CD14-positive monocyte (primary cell): ENCODE measurements at regions not wholly inside any gene's neighbourhood (a gene's known extent, or its start where the extent isn't known, plus 50 kb on each side); places are given as distances from the start of the nearest gene placed in this dataset.

Experiments
- DNase-seq, 3 donors: peaks; one replicate each; pipeline ENCODE4 v3.0.0-alpha.2; 2011 to 2022
- H2AFZ ChIP-seq: 2 replicates; pipeline ENCODE4 v1.6.0; 2012; ENCODE audit warnings: mild to moderate bottlenecking, low read depth, low read length, inconsistent platforms; ENCODE audit not compliant: insufficient read depth, poor library complexity, severe bottlenecking
- H3K27ac ChIP-seq, 2 donors: 1 replicate in 1 of 2; 2 replicates in 1 of 2; pipeline ENCODE4 v1.5.1; 2012 to 2013; ENCODE audit warnings: low read length in 2 of 2, control low read depth in 1 of 2, inconsistent platforms in 1 of 2, low read depth in 1 of 2, mild to moderate bottlenecking in 1 of 2
- H3K27me3 ChIP-seq, 2 donors: one replicate each; pipeline versions ENCODE4 v1.6.0 to v1.6.1; 2011 to 2013; ENCODE audit warnings: low read length in 2 of 2; ENCODE audit not compliant: control insufficient read depth in 2 of 2, insufficient read depth in 2 of 2
- H3K36me3 ChIP-seq, 2 donors: replicated peaks in 1 of 2; 1 replicate in 1 of 2; 2 replicates in 1 of 2; pipeline versions ENCODE4 v1.5.1 to v1.6.1; 2012 to 2013; ENCODE audit warnings: low read length in 2 of 2, control low read depth in 1 of 2, inconsistent platforms in 1 of 2, mild to moderate bottlenecking in 1 of 2; ENCODE audit not compliant: insufficient read depth in 2 of 2, control insufficient read depth in 1 of 2
- H3K4me1 ChIP-seq, 2 donors: 1 replicate in 1 of 2; 2 replicates in 1 of 2; pipeline versions ENCODE4 v1.5.1 to v1.6.1; 2012 to 2013; ENCODE audit warnings: low read length in 2 of 2, control low read depth in 1 of 2, inconsistent platforms in 1 of 2, mild to moderate bottlenecking in 1 of 2, moderate library complexity in 1 of 2; ENCODE audit not compliant: insufficient read depth in 2 of 2, control insufficient read depth in 1 of 2
- H3K4me2 ChIP-seq: replicated peaks from 2 replicates; pipeline ENCODE3; 2012; ENCODE audit warnings: low read length, moderate library complexity, mild to moderate bottlenecking; ENCODE audit not compliant: poor library complexity, severe bottlenecking; ENCODE audit errors: extremely low read depth
- H3K4me3 ChIP-seq, 3 experiments: fragments of 200-600 bp in 1 of 3; sonication (generic) in 1 of 3; replicated peaks in 1 of 3; 1 replicate in 2 of 3; 2 replicates in 1 of 3; pipeline ENCODE4 v1.5.1; 2011 to 2013; ENCODE audit warnings: low read length in 3 of 3, mild to moderate bottlenecking in 3 of 3, control low read depth in 2 of 3, low read depth in 2 of 3, inconsistent platforms in 1 of 3, moderate library complexity in 1 of 3
- H3K79me2 ChIP-seq: 2 replicates; pipeline ENCODE4 v1.6.0; 2012; ENCODE audit warnings: mild to moderate bottlenecking, control low read depth, inconsistent platforms, low read length, moderate library complexity; ENCODE audit not compliant: insufficient read depth
- H3K9ac ChIP-seq: 2 replicates; pipeline ENCODE4 v1.6.0; 2017; ENCODE audit warnings: low read length, mild to moderate bottlenecking; ENCODE audit not compliant: insufficient read depth, poor library complexity, severe bottlenecking
- H3K9me3 ChIP-seq, 2 donors: replicated peaks in 1 of 2; 1 replicate in 1 of 2; 2 replicates in 1 of 2; pipeline versions ENCODE4 v1.5.1 to v1.6.1; 2012 to 2013; ENCODE audit warnings: low read length in 2 of 2, control low read depth in 1 of 2; ENCODE audit not compliant: control insufficient read depth in 1 of 2, insufficient read depth in 1 of 2
- H4K20me1 ChIP-seq: 2 replicates; pipeline ENCODE4 v1.6.0; 2012; ENCODE audit warnings: mild to moderate bottlenecking, low read length, control low read depth, moderate library complexity; ENCODE audit not compliant: insufficient read depth
- H3K27ac Mint-ChIP-seq, 7 donors: one replicate each; pipeline ENCODE4 v1.8.0; 2020; ENCODE audit warnings: mild to moderate bottlenecking in 7 of 7, mixed read lengths in 7 of 7, moderate library complexity in 6 of 7, inconsistent platforms in 2 of 7
- H3K27me3 Mint-ChIP-seq, 3 donors: one replicate each; pipeline ENCODE4 v1.8.0; 2021 to 2022; ENCODE audit warnings: low read depth in 3 of 3, mild to moderate bottlenecking in 3 of 3, mixed read lengths in 3 of 3, moderate library complexity in 3 of 3, inconsistent platforms in 1 of 3
- H3K36me3 Mint-ChIP-seq, 2 donors: one replicate each; pipeline ENCODE4 v1.8.0; 2020; ENCODE audit warnings: mixed read lengths in 2 of 2, inconsistent platforms in 1 of 2, mild to moderate bottlenecking in 1 of 2
- H3K4me1 Mint-ChIP-seq: one replicate; pipeline ENCODE4 v1.8.0; 2020; ENCODE audit warnings: mild to moderate bottlenecking, mixed read lengths
- H3K4me3 Mint-ChIP-seq, 2 donors: one replicate each; pipeline ENCODE4 v1.8.0; 2020; ENCODE audit warnings: mild to moderate bottlenecking in 2 of 2, mixed read lengths in 2 of 2, moderate library complexity in 1 of 2
- H3K9me3 Mint-ChIP-seq, 7 donors: one replicate each; pipeline ENCODE4 v1.8.0; 2020 to 2022; ENCODE audit warnings: mixed read lengths in 7 of 7, mild to moderate bottlenecking in 6 of 7, moderate library complexity in 6 of 7, inconsistent platforms in 2 of 7
- CTCF ChIP-seq: fragments of 200-600 bp; IDR thresholded peaks from one replicate; pipeline ENCODE4 v1.8.0; 2022; ENCODE audit warnings: antibody characterized with exemption, mild to moderate bottlenecking
- WGBS: methylation state at CpG from one replicate; pipeline ENCODE4 v1.1.5; 2013; ENCODE audit warnings: missing lambda C conversion rate; ENCODE audit not compliant: insufficient coverage; 5-methylcytosine and 5-hydroxymethylcytosine counted together
- intact Hi-C, 2 donors: fragments of 100-400 bp; cut with micrococcal nuclease; formaldehyde crosslinking; loops; one replicate each; pipeline versions ENCODE4 v1.15.0 to v1.15.1; 2023

GRCh38 chr2:128710242-128710641, 391.6 kb upstream of the HS6ST1 start:
- intact Hi-C loops, result no loop called here
- Histone ChIP-seq H3K9ac (no peak overlapping the region), H3K27ac (peak overlapping the region in 1 of 2 donors; percentile 53), H3K9me3 (peaks cover 21 to 23% of the 10 kb centered on the region in 2 donors), H3K4me1 (peaks cover 38 to 44% of the 10 kb centered on the region in 2 donors), H3K27me3 (no peaks in the 10 kb centered on the region), H3K36me3 (peaks cover 0 to 6% of the 10 kb centered on the region in 2 donors), H3K4me3 (peak overlapping the region in 1 of 3 experiments; percentile 24), H3K4me2 (peak overlapping the region; percentile 39), H2AFZ (peak overlapping the region; percentile 50), H3K79me2 (no peaks in the 10 kb centered on the region), H4K20me1 (no peaks in the 10 kb centered on the region)
- Mint-ChIP-seq H3K4me3 (no peak overlapping the region), H3K36me3 (peaks cover 9 to 13% of the 10 kb centered on the region in 2 donors), H3K27ac (peak overlapping the region in 6 of 7 donors; percentile 59 to 83 (median 69)), H3K27me3 (peaks cover 0 to 4% (median 3%) of the 10 kb centered on the region in 3 donors), H3K4me1 (peaks cover 39% of the 10 kb centered on the region), H3K9me3 (peaks cover 27 to 37% (median 34%) of the 10 kb centered on the region in 7 donors)
- no peak for TF ChIP-seq CTCF
- DNase-seq, result no peak
- WGBS, result no CpG with 5 or more reads among the region's 5 CpGs

- no peak overlapping the region for H3K4me3 Mint-ChIP-seq
Measured at GRCh38 chr2:128710729-128711128, 392.1 kb upstream of the HS6ST1 start.

More at GRCh38 chr2:128710729-128711128, 392.1 kb upstream of the HS6ST1 start:
- WGBS, result no CpG with 5 or more reads among the region's 2 CpGs
- H3K79me2 ChIP-seq, result no peaks in the 10 kb centered on the region
- H2AFZ ChIP-seq, result peak overlapping the region; percentile 50
- peaks cover 21% of the 10 kb centered on the region in 2 donors for H3K9me3 ChIP-seq
- H3K9ac ChIP-seq, result no peak overlapping the region
- peaks cover 9 to 13% of the 10 kb centered on the region in 2 donors for H3K36me3 Mint-ChIP-seq
- no peak for TF ChIP-seq CTCF
- H3K4me1 Mint-ChIP-seq, result peaks cover 40% of the 10 kb centered on the region
- H3K9me3 Mint-ChIP-seq, result peaks cover 27 to 36% (median 33%) of the 10 kb centered on the region in 7 donors
- peak; percentile 33 to 55 (median 42) for DNase-seq
- H3K27ac Mint-ChIP-seq, result peak overlapping the region in 5 of 7 donors; percentile 62 to 83 (median 74)
- peaks cover 0 to 6% of the 10 kb centered on the region in 2 donors for H3K36me3 ChIP-seq
- H3K4me1 ChIP-seq, result peaks cover 38 to 44% of the 10 kb centered on the region in 2 donors
- H3K27me3 Mint-ChIP-seq, result peaks cover 2 to 4% (median 3%) of the 10 kb centered on the region in 3 donors
- H3K4me2 ChIP-seq, result peak overlapping the region; percentile 39
- no peaks in the 10 kb centered on the region for H4K20me1 ChIP-seq
- intact Hi-C loops, result no loop called here
- H3K4me3 ChIP-seq, result peak overlapping the region in 1 of 3 experiments; percentile 24
- H3K27ac ChIP-seq, result peak overlapping the region in 1 of 2 donors; percentile 53
- H3K27me3 ChIP-seq, result no peaks in the 10 kb centered on the region
